Epithelial cell of proximal tubule (primary cell): ENCODE measurements at regions not wholly inside any gene's neighbourhood (a gene's known extent, or its start where the extent isn't known, plus 50 kb on each side); places are given as distances from the start of the nearest gene placed in this dataset.

Source experiments
- DNase-seq: peaks from one replicate; pipeline ENCODE4 v3.0.0-alpha.2; 2011; ENCODE audit warnings: low read depth
- H3K4me3 ChIP-seq: 2 replicates; pipeline ENCODE4 v1.5.1; 2011; ENCODE audit warnings: low read depth, mild to moderate bottlenecking, low read length
- TF ChIP-seq, protein P1 (sequence below): conservative IDR thresholded peaks from 2 replicates; pipeline ENCODE4 v1.5.1; 2012; ENCODE audit warnings: low read depth, mild to moderate bottlenecking, low read length

DNA sequence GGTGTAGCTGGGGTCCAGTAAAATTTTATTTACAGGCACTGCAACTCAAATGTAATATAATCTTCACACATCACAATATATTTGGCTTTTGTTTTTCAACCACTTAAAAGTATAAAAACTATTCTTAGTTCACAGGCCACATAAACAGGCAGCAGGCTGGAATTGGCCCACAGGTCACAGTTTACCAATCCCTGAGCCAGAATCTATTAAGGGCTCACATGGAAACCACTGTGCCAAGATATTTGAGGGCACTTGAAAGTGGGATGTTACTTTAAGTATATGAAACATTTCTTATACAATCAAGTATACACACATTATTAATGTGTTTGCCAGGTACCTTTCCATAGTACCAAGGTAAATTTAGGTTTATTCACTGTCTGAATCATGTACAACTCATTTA is 71.9 kb upstream of the PRDX6 start:
- H3K4me3 ChIP-seq = no peak overlapping the region
- TF ChIP-seq, protein P1, sequence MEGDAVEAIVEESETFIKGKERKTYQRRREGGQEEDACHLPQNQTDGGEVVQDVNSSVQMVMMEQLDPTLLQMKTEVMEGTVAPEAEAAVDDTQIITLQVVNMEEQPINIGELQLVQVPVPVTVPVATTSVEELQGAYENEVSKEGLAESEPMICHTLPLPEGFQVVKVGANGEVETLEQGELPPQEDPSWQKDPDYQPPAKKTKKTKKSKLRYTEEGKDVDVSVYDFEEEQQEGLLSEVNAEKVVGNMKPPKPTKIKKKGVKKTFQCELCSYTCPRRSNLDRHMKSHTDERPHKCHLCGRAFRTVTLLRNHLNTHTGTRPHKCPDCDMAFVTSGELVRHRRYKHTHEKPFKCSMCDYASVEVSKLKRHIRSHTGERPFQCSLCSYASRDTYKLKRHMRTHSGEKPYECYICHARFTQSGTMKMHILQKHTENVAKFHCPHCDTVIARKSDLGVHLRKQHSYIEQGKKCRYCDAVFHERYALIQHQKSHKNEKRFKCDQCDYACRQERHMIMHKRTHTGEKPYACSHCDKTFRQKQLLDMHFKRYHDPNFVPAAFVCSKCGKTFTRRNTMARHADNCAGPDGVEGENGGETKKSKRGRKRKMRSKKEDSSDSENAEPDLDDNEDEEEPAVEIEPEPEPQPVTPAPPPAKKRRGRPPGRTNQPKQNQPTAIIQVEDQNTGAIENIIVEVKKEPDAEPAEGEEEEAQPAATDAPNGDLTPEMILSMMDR = no peak
- no peak for DNase-seq

DNA sequence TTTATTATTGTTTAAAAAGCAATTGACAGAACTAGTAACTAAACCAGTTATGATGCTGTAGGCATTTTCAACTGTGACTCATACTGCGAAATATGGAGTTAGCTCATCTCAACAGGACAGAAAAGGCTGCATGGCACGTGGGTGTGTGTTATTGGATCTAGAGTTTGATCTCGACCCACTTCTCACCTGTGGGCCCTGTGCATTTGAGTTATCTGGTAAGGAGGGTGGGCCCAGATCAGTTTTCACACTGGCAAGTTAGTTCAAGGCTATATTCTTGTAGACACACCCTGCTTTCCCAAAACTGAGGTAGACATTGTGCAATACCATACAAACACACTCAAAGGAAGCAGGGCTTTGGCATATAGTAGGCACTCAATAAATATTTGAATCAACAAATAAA is 71.3 kb upstream of the PRDX6 start:
- TF ChIP-seq, protein P1 = no peak
- no peak for DNase-seq
- no peak overlapping the region for H3K4me3 ChIP-seq

DNA sequence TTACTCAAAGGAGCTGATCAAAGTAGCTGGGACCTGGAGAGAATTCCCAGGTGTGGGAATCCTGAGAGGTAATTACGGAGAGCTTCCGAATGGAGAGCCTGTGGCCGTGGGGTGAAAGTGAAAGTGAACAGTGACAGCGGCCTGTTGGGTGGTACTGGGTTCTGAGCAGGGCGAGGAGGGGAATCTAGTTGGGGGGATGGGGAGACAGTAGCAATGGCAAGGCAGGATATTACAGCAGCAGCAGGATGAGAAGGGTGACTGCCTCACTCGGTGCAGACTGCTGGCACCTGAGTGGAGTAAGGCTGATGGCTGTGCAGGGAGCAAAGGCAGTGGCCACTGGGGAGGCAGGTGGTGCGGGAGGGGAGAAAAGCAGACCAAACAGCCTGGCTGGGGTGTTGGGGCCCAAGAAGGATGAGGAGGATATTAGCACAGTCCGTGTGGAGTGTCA is 70.3 kb upstream of the PRDX6 start:
- TF ChIP-seq, protein P1 = no peak
- no peak for DNase-seq

DNA sequence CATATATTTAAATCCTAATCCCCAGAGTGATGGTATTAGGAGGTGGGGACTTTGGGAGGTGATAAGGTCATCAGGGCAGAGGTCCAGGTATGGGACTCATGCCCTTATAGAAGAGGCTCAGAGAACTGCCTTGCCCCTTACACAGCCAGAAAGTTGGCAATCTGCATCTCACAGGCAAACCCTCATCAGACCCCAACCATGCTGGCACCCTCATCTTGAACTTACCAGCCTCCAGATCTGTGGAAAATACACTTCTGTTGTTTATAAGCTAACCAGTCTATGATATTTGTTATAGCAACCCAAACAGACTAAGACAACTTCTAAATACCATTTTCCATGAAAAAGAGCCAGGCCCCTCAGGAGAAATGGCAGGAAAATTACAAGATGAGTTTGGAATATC is 69.3 kb upstream of the PRDX6 start:
- H3K4me3 ChIP-seq = no peak overlapping the region
- TF ChIP-seq, protein P1 = no peak
- DNase-seq = no peak

More for the DNA sequence above, 70.3 kb upstream of the PRDX6 start:
- H3K4me3 ChIP-seq = no peak overlapping the region

DNA sequence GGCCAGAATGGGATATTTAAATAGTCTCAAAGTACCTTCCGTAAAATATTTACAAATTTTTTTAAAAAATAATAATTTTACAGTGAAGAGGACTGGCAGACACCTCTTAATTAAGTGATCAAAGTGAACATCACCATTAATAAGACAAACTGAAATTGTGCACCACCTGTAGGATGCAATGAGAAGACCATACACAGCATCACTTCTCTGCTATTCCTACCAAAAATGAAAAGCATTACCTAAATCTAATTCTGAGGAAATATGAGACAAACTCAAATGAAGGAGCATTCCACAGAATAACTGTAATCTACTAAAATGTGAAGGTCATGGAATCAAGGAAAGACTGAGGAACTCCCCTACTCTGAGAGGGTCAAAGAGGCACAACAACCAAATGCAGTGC is 68.2 kb upstream of the PRDX6 start:
- TF ChIP-seq, protein P1 = peak; percentile 2
- DNase-seq = no peak

DNA sequence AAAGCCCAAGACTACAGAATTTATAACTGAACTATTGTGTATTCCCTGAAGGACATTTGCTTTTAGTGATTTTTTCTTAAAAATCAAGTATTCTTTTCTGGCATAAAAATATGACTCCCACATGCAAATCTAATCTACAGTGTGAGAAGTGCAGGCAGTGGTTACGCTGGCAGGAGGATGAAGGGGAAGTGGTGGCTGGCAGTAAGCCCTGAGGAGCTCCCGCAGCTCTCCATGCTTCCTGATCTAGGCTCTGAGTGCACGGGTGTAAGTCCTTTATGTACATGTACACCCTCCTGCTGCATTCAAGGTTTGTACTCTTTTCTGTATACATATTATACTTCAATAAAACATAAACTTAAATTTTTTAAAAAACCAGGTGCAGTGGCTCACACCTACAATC is 67.5 kb upstream of the PRDX6 start:
- TF ChIP-seq, protein P1 = no peak
- H3K4me3 ChIP-seq = no peak overlapping the region
- DNase-seq = no peak

More for the DNA sequence above, 68.2 kb upstream of the PRDX6 start:
- H3K4me3 ChIP-seq = no peak overlapping the region

DNA sequence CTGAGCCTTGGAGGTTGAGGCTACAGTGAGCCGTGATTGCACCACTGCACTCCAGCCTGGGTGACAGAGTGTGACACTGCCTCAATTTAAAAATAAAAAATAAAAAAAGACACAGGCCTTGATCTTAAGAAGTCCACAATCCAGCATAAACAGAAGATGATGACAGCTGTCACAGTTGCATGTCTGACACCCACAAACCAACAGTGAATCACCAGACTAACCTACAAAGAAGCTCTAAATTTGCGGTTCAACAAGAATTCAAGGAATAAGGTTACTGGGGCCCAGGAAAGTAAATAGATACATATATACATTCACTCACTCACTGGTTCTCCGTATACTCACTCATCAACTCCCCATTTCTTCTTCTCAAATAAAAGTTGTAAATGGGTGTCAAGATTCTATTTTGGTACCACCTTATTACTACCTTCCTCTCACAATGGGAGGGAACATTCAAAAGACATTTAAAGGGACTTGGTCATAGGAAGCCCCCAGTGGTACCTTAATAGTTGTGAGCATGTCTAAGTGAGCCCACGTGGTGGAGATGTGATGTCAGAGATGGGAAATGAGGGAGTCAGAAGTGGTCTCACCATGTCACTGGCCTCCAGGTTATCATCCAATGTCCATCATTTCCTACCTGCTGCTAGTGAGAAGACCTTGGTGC is 66.9 kb upstream of the PRDX6 start:
- H3K4me3 ChIP-seq = no peak overlapping the region
- no peak for DNase-seq
- TF ChIP-seq, protein P1 = no peak
